HEK293T (cell line): ENCODE measurements at regions not wholly inside any gene's neighbourhood (a gene's known extent, or its start where the extent isn't known, plus 50 kb on each side); places are given as distances from the start of the nearest gene placed in this dataset.

Source experiments
- CTCF ChIA-PET: fragments of 350-600 bp; formaldehyde crosslinking; extraction: SDS; loops from one replicate; lab custom pipeline; 2021; ENCODE audit warnings: antibody characterized with exemption, inconsistent platforms; lab: Yijun Ruan, JAX
- POLR2A ChIA-PET: fragments of 350-600 bp; formaldehyde crosslinking; extraction: SDS; loops from one replicate; lab custom pipeline; 2020; ENCODE audit warnings: antibody characterized with exemption, inconsistent platforms; lab: Yijun Ruan, JAX
- DNase-seq: peaks from one replicate; pipeline ENCODE4 v3.0.0; 2012; ENCODE audit warnings: mixed read lengths; ENCODE audit errors: extremely low spot score
- ARNT ChIP-seq: fragments of 450-650 bp; IDR thresholded peaks from 2 replicates; pipeline ENCODE4 v1.6.1; 2017; ENCODE audit warnings: mild to moderate bottlenecking
- BHLHE40 ChIP-seq: fragments of 450-650 bp; IDR thresholded peaks from 2 replicates; pipeline ENCODE4 v1.6.1; 2016; ENCODE audit warnings: mild to moderate bottlenecking, moderate library complexity, borderline replicate concordance
- CTBP1 ChIP-seq: fragments of 450-650 bp; IDR thresholded peaks from 2 replicates; pipeline ENCODE4 v1.6.1; 2016; ENCODE audit warnings: borderline replicate concordance
- ELF4 ChIP-seq: fragments of 450-650 bp; IDR thresholded peaks from 2 replicates; pipeline ENCODE4 v1.6.1; 2017; ENCODE audit warnings: antibody characterized with exemption
- FOXA1 ChIP-seq: fragments of 450-650 bp; IDR thresholded peaks from 2 replicates; pipeline ENCODE4 v1.6.1; 2016; ENCODE audit warnings: mild to moderate bottlenecking
- FOXK2 ChIP-seq: fragments of 450-650 bp; IDR thresholded peaks from 2 replicates; pipeline ENCODE4 v1.6.1; 2016; ENCODE audit warnings: mild to moderate bottlenecking
- FOXM1 ChIP-seq: fragments of 450-650 bp; IDR thresholded peaks from 2 replicates; pipeline ENCODE4 v1.6.1; 2017; ENCODE audit warnings: mild to moderate bottlenecking, borderline replicate concordance
- HDGF ChIP-seq: fragments of 450-650 bp; IDR thresholded peaks from 2 replicates; pipeline ENCODE4 v1.6.1; 2017; ENCODE audit warnings: antibody characterized with exemption, borderline replicate concordance
- L3MBTL2 ChIP-seq: fragments of 450-650 bp; conservative IDR thresholded peaks from 2 replicates; pipeline ENCODE4 v1.6.1; 2016; ENCODE audit warnings: mild to moderate bottlenecking
- LEF1 ChIP-seq: fragments of 450-650 bp; IDR thresholded peaks from 2 replicates; pipeline ENCODE4 v1.6.1; 2017; ENCODE audit warnings: mild to moderate bottlenecking, borderline replicate concordance
- NFRKB ChIP-seq: fragments of 450-650 bp; IDR thresholded peaks from 2 replicates; pipeline ENCODE4 v1.6.1; 2016; ENCODE audit warnings: mild to moderate bottlenecking, moderate library complexity
- PKNOX1 ChIP-seq: fragments of 450-650 bp; IDR thresholded peaks from 2 replicates; pipeline ENCODE4 v1.6.1; 2016
- SP1 ChIP-seq: fragments of 450-650 bp; IDR thresholded peaks from 2 replicates; pipeline ENCODE4 v1.6.1; 2017
- SUZ12 ChIP-seq: fragments of 450-650 bp; IDR thresholded peaks from 2 replicates; pipeline ENCODE4 v1.6.1; 2016; ENCODE audit warnings: mild to moderate bottlenecking
- TARDBP ChIP-seq: fragments of 450-650 bp; IDR thresholded peaks from 2 replicates; pipeline ENCODE4 v1.6.1; 2016
- ZNF384 ChIP-seq: fragments of 450-650 bp; IDR thresholded peaks from 2 replicates; pipeline ENCODE4 v1.6.1; 2016

- POLR2A ChIA-PET: no interaction called here
- CTCF ChIA-PET: no interaction called here
Observed at GRCh38 chr14:25677111-25677510, 627.2 kb upstream of the STXBP6 start.

GRCh38 chr14:25667387-25667786, 617.4 kb upstream of the STXBP6 start:
- ChIA-PET POLR2A (no interaction called here), CTCF (no interaction called here)
- no peak for TF ChIP-seq FOXK2
- no peak for TF ChIP-seq PKNOX1
- no peak for TF ChIP-seq FOXM1
- no peak for TF ChIP-seq ELF4
- TF ChIP-seq LEF1: no peak
- no peak for TF ChIP-seq FOXA1
- no peak for TF ChIP-seq ZNF384
- TF ChIP-seq CTBP1: no peak
- TF ChIP-seq TARDBP: no peak
- TF ChIP-seq SUZ12: no peak
- TF ChIP-seq SP1: no peak
- no peak for TF ChIP-seq HDGF
- TF ChIP-seq NFRKB: no peak
- TF ChIP-seq L3MBTL2: no peak
- TF ChIP-seq ARNT: no peak
- TF ChIP-seq BHLHE40: no peak
- no peak for DNase-seq

More at GRCh38 chr14:25677111-25677510, 627.2 kb upstream of the STXBP6 start:
- TF ChIP-seq ELF4 (no peak), TARDBP (no peak), BHLHE40 (no peak), ZNF384 (no peak), FOXM1 (no peak), HDGF (no peak), PKNOX1 (no peak), L3MBTL2 (no peak), FOXA1 (no peak), SP1 (no peak), ARNT (no peak), FOXK2 (no peak), LEF1 (no peak)
- no peak for DNase-seq

GRCh38 chr14:25666877-25667276, 616.9 kb upstream of the STXBP6 start:
- TF ChIP-seq LEF1: no peak
- no peak for TF ChIP-seq FOXM1
- no peak for TF ChIP-seq HDGF
- TF ChIP-seq SUZ12: no peak
- TF ChIP-seq NFRKB: no peak
- no peak for TF ChIP-seq TARDBP
- no peak for TF ChIP-seq L3MBTL2
- TF ChIP-seq BHLHE40: no peak
- no peak for TF ChIP-seq FOXK2
- no peak for TF ChIP-seq SP1
- no peak for TF ChIP-seq CTBP1
- no peak for TF ChIP-seq ARNT
- no peak for TF ChIP-seq ELF4
- no peak for TF ChIP-seq ZNF384
- no peak for TF ChIP-seq PKNOX1
- no peak for TF ChIP-seq FOXA1
- CTCF ChIA-PET: no interaction called here
- POLR2A ChIA-PET: no interaction called here

GRCh38 chr14:25658988-25659387, 609.0 kb upstream of the STXBP6 start:
- TF ChIP-seq SUZ12 (no peak), HDGF (no peak), ELF4 (no peak), PKNOX1 (no peak), ZNF384 (no peak), ARNT (no peak), L3MBTL2 (no peak), LEF1 (no peak), TARDBP (no peak), SP1 (no peak), NFRKB (no peak), BHLHE40 (no peak), FOXM1 (no peak), FOXA1 (no peak), FOXK2 (no peak), CTBP1 (no peak)
- CTCF ChIA-PET: no interaction called here
- no peak for DNase-seq
- POLR2A ChIA-PET: no interaction called here

More at GRCh38 chr14:25666877-25667276, 616.9 kb upstream of the STXBP6 start:
- no peak for DNase-seq

GRCh38 chr14:25630447-25630846, 580.5 kb upstream of the STXBP6 start:
- CTCF ChIA-PET: no interaction called here
- TF ChIP-seq SUZ12 (no peak), CTBP1 (no peak), L3MBTL2 (no peak), TARDBP (no peak), FOXA1 (no peak), FOXM1 (no peak), ZNF384 (no peak), SP1 (no peak), PKNOX1 (no peak)
- POLR2A ChIA-PET: no interaction called here
- no peak for DNase-seq
